ENCODE measurements at regions not wholly inside any gene's neighbourhood (a gene's known extent, or its start where the extent isn't known, plus 50 kb on each side); places are given as distances from the start of the nearest gene placed in this dataset.

GRCh38 chr10:128602183-128602582 lies 476.0 kb upstream of the MKI67 start:
- Histone ChIP-seq H3K9me2 (replicated peaks; ENCODE audit: control insufficient read depth, low read length) (no peaks in the 10 kb centered on the region), H3F3A (ENCODE audit: control insufficient read depth, insufficient read depth) (no peaks in the 10 kb centered on the region), H3K4me1 (ENCODE audit: control insufficient read depth, low read length) (no peaks in the 10 kb centered on the region), H3K27me3 (ENCODE audit: control insufficient read depth, low read length) (no peaks in the 10 kb centered on the region), H3K9me3 (ENCODE audit: control insufficient read depth, insufficient read depth, low read length) (no peaks in the 10 kb centered on the region), H3K79me2 (ENCODE audit: control insufficient read depth, low read length) (no peaks in the 10 kb centered on the region), H3K4me2 (ENCODE audit: low read length) (no peak overlapping the region), H3K36me3 (ENCODE audit: control insufficient read depth, low read length) (no peaks in the 10 kb centered on the region), H4K20me1 (ENCODE audit: control insufficient read depth, insufficient read depth, low read depth, low read length) (no peaks in the 10 kb centered on the region), H3K4me3 (ENCODE audit: low read length) (no peak overlapping the region), H3K27ac (ENCODE audit: low read depth, low read length) (no peak overlapping the region)
- no peak for TF ChIP-seq EZH2phosphoT487 (IDR thresholded peaks at IDR 0.05; ENCODE audit: borderline replicate concordance, low read length)
- TF ChIP-seq, protein P1, sequence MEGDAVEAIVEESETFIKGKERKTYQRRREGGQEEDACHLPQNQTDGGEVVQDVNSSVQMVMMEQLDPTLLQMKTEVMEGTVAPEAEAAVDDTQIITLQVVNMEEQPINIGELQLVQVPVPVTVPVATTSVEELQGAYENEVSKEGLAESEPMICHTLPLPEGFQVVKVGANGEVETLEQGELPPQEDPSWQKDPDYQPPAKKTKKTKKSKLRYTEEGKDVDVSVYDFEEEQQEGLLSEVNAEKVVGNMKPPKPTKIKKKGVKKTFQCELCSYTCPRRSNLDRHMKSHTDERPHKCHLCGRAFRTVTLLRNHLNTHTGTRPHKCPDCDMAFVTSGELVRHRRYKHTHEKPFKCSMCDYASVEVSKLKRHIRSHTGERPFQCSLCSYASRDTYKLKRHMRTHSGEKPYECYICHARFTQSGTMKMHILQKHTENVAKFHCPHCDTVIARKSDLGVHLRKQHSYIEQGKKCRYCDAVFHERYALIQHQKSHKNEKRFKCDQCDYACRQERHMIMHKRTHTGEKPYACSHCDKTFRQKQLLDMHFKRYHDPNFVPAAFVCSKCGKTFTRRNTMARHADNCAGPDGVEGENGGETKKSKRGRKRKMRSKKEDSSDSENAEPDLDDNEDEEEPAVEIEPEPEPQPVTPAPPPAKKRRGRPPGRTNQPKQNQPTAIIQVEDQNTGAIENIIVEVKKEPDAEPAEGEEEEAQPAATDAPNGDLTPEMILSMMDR (IDR thresholded peaks at IDR 0.05; ENCODE audit: low read depth, low read length, poor library complexity, severe bottlenecking) = no peak

GRCh38 chr10:128604025-128604424 lies 477.8 kb upstream of the MKI67 start:
- Histone ChIP-seq H3K4me2 (ENCODE audit: low read length) (no peak overlapping the region), H3K27me3 (ENCODE audit: control insufficient read depth, low read length) (no peaks in the 10 kb centered on the region), H3K9me3 (ENCODE audit: control insufficient read depth, insufficient read depth, low read length) (no peaks in the 10 kb centered on the region), H3F3A (ENCODE audit: control insufficient read depth, insufficient read depth) (no peaks in the 10 kb centered on the region), H3K27ac (ENCODE audit: low read depth, low read length) (no peak overlapping the region), H3K79me2 (ENCODE audit: control insufficient read depth, low read length) (no peaks in the 10 kb centered on the region), H3K9me2 (replicated peaks; ENCODE audit: control insufficient read depth, low read length) (no peaks in the 10 kb centered on the region), H3K4me1 (ENCODE audit: control insufficient read depth, low read length) (no peaks in the 10 kb centered on the region), H3K4me3 (ENCODE audit: low read length) (no peak overlapping the region), H3K36me3 (ENCODE audit: control insufficient read depth, low read length) (no peaks in the 10 kb centered on the region), H4K20me1 (ENCODE audit: control insufficient read depth, insufficient read depth, low read depth, low read length) (no peaks in the 10 kb centered on the region)
- TF ChIP-seq EZH2phosphoT487 (IDR thresholded peaks at IDR 0.05; ENCODE audit: borderline replicate concordance, low read length) = no peak
- TF ChIP-seq, protein P1 (IDR thresholded peaks at IDR 0.05; ENCODE audit: low read depth, low read length, poor library complexity, severe bottlenecking) = no peak

GRCh38 chr10:128605180-128605579 lies 479.0 kb upstream of the MKI67 start:
- H3K79me2 ChIP-seq (ENCODE audit: control insufficient read depth, low read length) = no peaks in the 10 kb centered on the region
- no peak overlapping the region for H3K4me3 ChIP-seq (ENCODE audit: low read length)
- H3F3A ChIP-seq (ENCODE audit: control insufficient read depth, insufficient read depth) = no peaks in the 10 kb centered on the region
- no peaks in the 10 kb centered on the region for H3K36me3 ChIP-seq (ENCODE audit: control insufficient read depth, low read length)
- H3K4me2 ChIP-seq (ENCODE audit: low read length) = no peak overlapping the region
- H3K9me3 ChIP-seq (ENCODE audit: control insufficient read depth, insufficient read depth, low read length) = no peaks in the 10 kb centered on the region
- no peaks in the 10 kb centered on the region for H3K4me1 ChIP-seq (ENCODE audit: control insufficient read depth, low read length)
- no peaks in the 10 kb centered on the region for H3K9me2 ChIP-seq (replicated peaks; ENCODE audit: control insufficient read depth, low read length)
- no peak overlapping the region for H3K27ac ChIP-seq (ENCODE audit: low read depth, low read length)
- no peaks in the 10 kb centered on the region for H4K20me1 ChIP-seq (ENCODE audit: control insufficient read depth, insufficient read depth, low read depth, low read length)
- H3K27me3 ChIP-seq (ENCODE audit: control insufficient read depth, low read length) = no peaks in the 10 kb centered on the region
- TF ChIP-seq, protein P1 (IDR thresholded peaks at IDR 0.05; ENCODE audit: low read depth, low read length, poor library complexity, severe bottlenecking) = no peak
- no peak for TF ChIP-seq EZH2phosphoT487 (IDR thresholded peaks at IDR 0.05; ENCODE audit: borderline replicate concordance, low read length)

GRCh38 chr10:128606055-128606454 lies 479.8 kb upstream of the MKI67 start:
- Histone ChIP-seq H3K9me2 (replicated peaks; ENCODE audit: control insufficient read depth, low read length) (no peaks in the 10 kb centered on the region), H3K79me2 (ENCODE audit: control insufficient read depth, low read length) (no peaks in the 10 kb centered on the region), H3K27ac (ENCODE audit: low read depth, low read length) (no peak overlapping the region), H3F3A (ENCODE audit: control insufficient read depth, insufficient read depth) (no peaks in the 10 kb centered on the region), H3K4me2 (ENCODE audit: low read length) (no peak overlapping the region), H4K20me1 (ENCODE audit: control insufficient read depth, insufficient read depth, low read depth, low read length) (no peaks in the 10 kb centered on the region), H3K4me1 (ENCODE audit: control insufficient read depth, low read length) (no peaks in the 10 kb centered on the region), H3K27me3 (ENCODE audit: control insufficient read depth, low read length) (no peaks in the 10 kb centered on the region), H3K9me3 (ENCODE audit: control insufficient read depth, insufficient read depth, low read length) (no peaks in the 10 kb centered on the region), H3K4me3 (ENCODE audit: low read length) (no peak overlapping the region), H3K36me3 (ENCODE audit: control insufficient read depth, low read length) (no peaks in the 10 kb centered on the region)
- TF ChIP-seq, protein P1 (IDR thresholded peaks at IDR 0.05; ENCODE audit: low read depth, low read length, poor library complexity, severe bottlenecking) = no peak
- no peak for TF ChIP-seq EZH2phosphoT487 (IDR thresholded peaks at IDR 0.05; ENCODE audit: borderline replicate concordance, low read length)

Measured in DOHH2 (cell line).